HAP-1 (cell line): ENCODE measurements at regions not wholly inside any gene's neighbourhood (a gene's known extent, or its start where the extent isn't known, plus 50 kb on each side); places are given as distances from the start of the nearest gene placed in this dataset.

Experiments used
- DNase-seq, 2 experiments: peaks; one replicate each; pipeline ENCODE4 v3.0.0-alpha.2; 2016 to 2020; ENCODE audit warnings: low spot score in 2 of 2
- H3K27me3 ChIP-seq: fragments of 250-450 bp; sonication (Bioruptor Pico); 2 replicates; pipeline ENCODE4 v1.5.1; 2020; ENCODE audit warnings: low read depth, mild to moderate bottlenecking, moderate library complexity
- H3K36me3 ChIP-seq: fragments of 250-450 bp; sonication (Bioruptor Pico); replicated peaks from 2 replicates; pipeline ENCODE4 v1.5.1; 2020; ENCODE audit warnings: mild to moderate bottlenecking
- H3K4me1 ChIP-seq: fragments of 250-450 bp; sonication (Bioruptor Pico); 2 replicates; pipeline ENCODE4 v1.5.1; 2020; ENCODE audit warnings: mild to moderate bottlenecking
- H3K4me3 ChIP-seq: fragments of 250-450 bp; sonication (Bioruptor Pico); 2 replicates; pipeline ENCODE4 v1.5.1; 2020; ENCODE audit warnings: mild to moderate bottlenecking, moderate library complexity
- H3K9me3 ChIP-seq: fragments of 250-450 bp; sonication (Bioruptor Pico); 2 replicates; pipeline ENCODE4 v1.5.1; 2020; ENCODE audit warnings: mild to moderate bottlenecking, moderate library complexity
- in situ Hi-C: fragments of 300-500 bp; cut with MboI; formaldehyde crosslinking; loops from 3 replicates; pipeline ENCODE4 v1.14.3; 2020; ENCODE audit warnings: low sequenced_read_pairs, inconsistent platforms, mixed read lengths

GRCh38 chr12:89928467-89928866, 219.8 kb upstream of the ATP2B1 start:
- in situ Hi-C loops = no loop called here
- Histone ChIP-seq H3K36me3 (no peaks in the 10 kb centered on the region), H3K27me3 (no peaks in the 10 kb centered on the region), H3K9me3 (no peaks in the 10 kb centered on the region), H3K4me1 (peaks cover 10% of the 10 kb centered on the region), H3K4me3 (no peak overlapping the region)
- DNase-seq = no peak

- Histone ChIP-seq H3K27me3 (no peaks in the 10 kb centered on the region), H3K36me3 (no peaks in the 10 kb centered on the region), H3K4me1 (peaks cover 10% of the 10 kb centered on the region), H3K4me3 (no peak overlapping the region), H3K9me3 (no peaks in the 10 kb centered on the region)
- no peak for DNase-seq
- in situ Hi-C loops = no loop called here
Observed at GRCh38 chr12:89927226-89927698, 218.6 kb upstream of the ATP2B1 start.

- in situ Hi-C loops = no loop called here
- no peaks in the 10 kb centered on the region for H3K4me1 ChIP-seq
- no peaks in the 10 kb centered on the region for H3K36me3 ChIP-seq
- no peak overlapping the region for H3K4me3 ChIP-seq
- DNase-seq = no peak
- no peaks in the 10 kb centered on the region for H3K27me3 ChIP-seq
- H3K9me3 ChIP-seq = no peaks in the 10 kb centered on the region
Observed at GRCh38 chr12:89924191-89924590, 215.6 kb upstream of the ATP2B1 start.

- Histone ChIP-seq H3K36me3 (no peaks in the 10 kb centered on the region), H3K27me3 (no peaks in the 10 kb centered on the region), H3K9me3 (no peaks in the 10 kb centered on the region), H3K4me1 (no peaks in the 10 kb centered on the region), H3K4me3 (no peak overlapping the region)
- in situ Hi-C loops = no loop called here
- DNase-seq = no peak
Observed at GRCh38 chr12:89923091-89923490, 214.5 kb upstream of the ATP2B1 start.

- in situ Hi-C loops = no loop called here
- no peaks in the 10 kb centered on the region for H3K9me3 ChIP-seq
Observed at GRCh38 chr12:89920866-89921265, 212.2 kb upstream of the ATP2B1 start.

GRCh38 chr12:89919241-89919906, 210.7 kb upstream of the ATP2B1 start:
- in situ Hi-C loops = no loop called here
- no peak for DNase-seq

More at GRCh38 chr12:89920866-89921265, 212.2 kb upstream of the ATP2B1 start:
- Histone ChIP-seq H3K36me3 (no peaks in the 10 kb centered on the region), H3K4me3 (no peak overlapping the region), H3K27me3 (no peaks in the 10 kb centered on the region), H3K4me1 (no peaks in the 10 kb centered on the region)
- DNase-seq = no peak

GRCh38 chr12:89918172-89918846, 209.7 kb upstream of the ATP2B1 start:
- no peak for DNase-seq
- Histone ChIP-seq H3K27me3 (no peaks in the 10 kb centered on the region; the same call in 1 of the 2 replicates), H3K4me1 (no peaks in the 10 kb centered on the region), H3K36me3 (no peaks in the 10 kb centered on the region), H3K4me3 (no peak overlapping the region), H3K9me3 (no peaks in the 10 kb centered on the region)
- in situ Hi-C loops = no loop called here

More at GRCh38 chr12:89919241-89919906, 210.7 kb upstream of the ATP2B1 start:
- Histone ChIP-seq H3K27me3 (no peaks in the 10 kb centered on the region; the same call in 1 of the 2 replicates), H3K4me3 (no peak overlapping the region), H3K4me1 (no peaks in the 10 kb centered on the region), H3K36me3 (no peaks in the 10 kb centered on the region), H3K9me3 (no peaks in the 10 kb centered on the region)

GRCh38 chr12:89909753-89910152, 201.1 kb upstream of the ATP2B1 start:
- Histone ChIP-seq H3K4me3 (no peak overlapping the region), H3K9me3 (no peaks in the 10 kb centered on the region), H3K36me3 (no peaks in the 10 kb centered on the region), H3K4me1 (no peaks in the 10 kb centered on the region), H3K27me3 (no peaks in the 10 kb centered on the region; the same call in 1 of the 2 replicates)
- DNase-seq = no peak
- in situ Hi-C loops = no loop called here

- H3K9me3 ChIP-seq = no peaks in the 10 kb centered on the region
- no peaks in the 10 kb centered on the region for H3K4me1 ChIP-seq
- 0 out of 2 replicates have a peak, but pooled peaks cover 2% of the 10 kb centered on the region for H3K27me3 ChIP-seq
- no peaks in the 10 kb centered on the region for H3K36me3 ChIP-seq
- in situ Hi-C loops = no loop called here
- no peak for DNase-seq
- no peak overlapping the region for H3K4me3 ChIP-seq
Observed at GRCh38 chr12:89907659-89908058, 199.0 kb upstream of the ATP2B1 start.

- Histone ChIP-seq H3K27me3 (0 out of 2 replicates have a peak, but pooled peaks cover 2% of the 10 kb centered on the region), H3K4me1 (no peaks in the 10 kb centered on the region), H3K36me3 (no peaks in the 10 kb centered on the region), H3K9me3 (no peaks in the 10 kb centered on the region), H3K4me3 (no peak overlapping the region)
- in situ Hi-C loops = no loop called here
- no peak for DNase-seq
Observed at GRCh38 chr12:89906824-89907223, 198.2 kb upstream of the ATP2B1 start.

GRCh38 chr12:89906178-89906577, 197.5 kb upstream of the ATP2B1 start:
- H3K9me3 ChIP-seq = no peaks in the 10 kb centered on the region
- in situ Hi-C loops = no loop called here
- H3K4me1 ChIP-seq = no peaks in the 10 kb centered on the region
- H3K36me3 ChIP-seq = no peaks in the 10 kb centered on the region
- no peak overlapping the region for H3K4me3 ChIP-seq
- 0 out of 2 replicates have a peak, but pooled peaks cover 2% of the 10 kb centered on the region for H3K27me3 ChIP-seq
- DNase-seq = no peak

GRCh38 chr12:89901906-89902642, 193.4 kb upstream of the ATP2B1 start:
- Histone ChIP-seq H3K4me1 (no peaks in the 10 kb centered on the region), H3K36me3 (no peaks in the 10 kb centered on the region), H3K4me3 (no peak overlapping the region), H3K27me3 (0 out of 2 replicates have a peak, but pooled peaks cover 2% of the 10 kb centered on the region), H3K9me3 (no peaks in the 10 kb centered on the region)
- in situ Hi-C loops = no loop called here
- DNase-seq = no peak

GRCh38 chr12:89901319-89901718, 192.7 kb upstream of the ATP2B1 start:
- H3K27me3 ChIP-seq = 0 out of 2 replicates have a peak, but pooled peaks cover 2% of the 10 kb centered on the region
- no peaks in the 10 kb centered on the region for H3K36me3 ChIP-seq
- no peak for DNase-seq
- in situ Hi-C loops = no loop called here
- H3K4me3 ChIP-seq = no peak overlapping the region
- no peaks in the 10 kb centered on the region for H3K4me1 ChIP-seq
- H3K9me3 ChIP-seq = no peaks in the 10 kb centered on the region

GRCh38 chr12:89899651-89900050, 191.0 kb upstream of the ATP2B1 start:
- in situ Hi-C loops = no loop called here
- no peaks in the 10 kb centered on the region for H3K36me3 ChIP-seq
- H3K9me3 ChIP-seq = no peaks in the 10 kb centered on the region
- H3K27me3 ChIP-seq = 0 out of 2 replicates have a peak, but pooled peaks cover 2% of the 10 kb centered on the region
- DNase-seq = no peak
- H3K4me1 ChIP-seq = no peaks in the 10 kb centered on the region
- H3K4me3 ChIP-seq = no peak overlapping the region
